Suppressor macrophage (primary cell): ENCODE measurements at regions not wholly inside any gene's neighbourhood (a gene's known extent, or its start where the extent isn't known, plus 50 kb on each side); places are given as distances from the start of the nearest gene placed in this dataset.
"Not testable (repeated sequence)": the region's sequence is repeated elsewhere in the genome, so short reads cannot be mapped to it uniquely, and the experiment has no call there.

Source experiments
- DNase-seq, 4 experiments: peaks; one replicate each; pipeline ENCODE4 v3.0.0-alpha.2; 2020 to 2022

GRCh38 chr1:100597061-100597741 lies 59.3 kb downstream of the GPR88 start:
- DNase-seq: peak; percentile 22 to 67 (median 51)

GRCh38 chr1:100597784-100598183 lies 59.8 kb downstream of the GPR88 start:
- DNase-seq: no peak

- not testable (repeated sequence) for DNase-seq
These were observed 62.4 kb downstream of the GPR88 start for GRCh38 chr1:100600377-100600776.

GRCh38 chr1:100602028-100602427 lies 64.1 kb downstream of the GPR88 start:
- DNase-seq: not testable (repeated sequence)

GRCh38 chr1:100604372-100604771 lies 66.4 kb downstream of the GPR88 start:
- peak in 3 of 4 experiments; percentile 10 to 23 (median 13) for DNase-seq

GRCh38 chr1:100606438-100606837 lies 68.5 kb downstream of the GPR88 start:
- DNase-seq: peak; percentile 51 to 74 (median 70)

GRCh38 chr1:100607628-100608240 lies 69.8 kb downstream of the GPR88 start:
- DNase-seq: no peak

GRCh38 chr1:100609849-100610248 lies 71.9 kb downstream of the GPR88 start:
- no peak for DNase-seq

GRCh38 chr1:100611086-100611485 lies 73.1 kb downstream of the GPR88 start:
- no peak for DNase-seq

GRCh38 chr1:100612540-100612939 lies 74.6 kb downstream of the GPR88 start:
- DNase-seq: no peak

GRCh38 chr1:100613817-100614559 lies 76.0 kb downstream of the GPR88 start:
- DNase-seq: no peak

GRCh38 chr1:100614570-100614969 lies 76.6 kb downstream of the GPR88 start:
- DNase-seq: no peak

GRCh38 chr1:100615686-100616085 lies 77.7 kb downstream of the GPR88 start:
- DNase-seq: no peak

GRCh38 chr1:100616121-100616621 lies 78.2 kb downstream of the GPR88 start:
- DNase-seq: no peak

- peak; percentile 31 to 71 (median 40) for DNase-seq
These were observed 84.1 kb downstream of the GPR88 start for GRCh38 chr1:100622037-100622436.

GRCh38 chr1:100622506-100622905 lies 84.6 kb downstream of the GPR88 start:
- DNase-seq: no peak

- no peak for DNase-seq
These were observed 85.2 kb downstream of the GPR88 start for GRCh38 chr1:100622966-100623762.

GRCh38 chr1:100624886-100625610 lies 87.1 kb downstream of the GPR88 start:
- no peak for DNase-seq

GRCh38 chr1:100626397-100626796 lies 88.5 kb downstream of the GPR88 start:
- peak in 1 of 4 experiments; percentile 22 for DNase-seq

GRCh38 chr1:100627054-100627716 lies 89.2 kb downstream of the GPR88 start:
- DNase-seq: peak; percentile 53 to 77 (median 68)

- no peak for DNase-seq
These were observed 90.0 kb downstream of the GPR88 start for GRCh38 chr1:100627936-100628335.
